Keratinocyte (primary cell): ENCODE measurements at regions not wholly inside any gene's neighbourhood (a gene's known extent, or its start where the extent isn't known, plus 50 kb on each side); places are given as distances from the start of the nearest gene placed in this dataset.

Experiments
- CTCF ChIP-seq, 3 experiments: IDR thresholded peaks in 1 of 3; conservative IDR thresholded peaks in 1 of 3; optimal IDR thresholded peaks in 1 of 3; 2 replicates in 2 of 3; 3 replicates in 1 of 3; pipeline versions ENCODE3 to v1.5.1; 2011; ENCODE audit warnings: low read length in 3 of 3, mild to moderate bottlenecking in 3 of 3, moderate library complexity in 2 of 3, control low read depth in 1 of 3, inconsistent platforms in 1 of 3; ENCODE audit not compliant: insufficient read depth in 2 of 3; ENCODE audit errors: extremely low read depth in 1 of 3
- EZH2 ChIP-seq: IDR thresholded peaks from one replicate; pipeline ENCODE4 v1.6.1; 2012; ENCODE audit warnings: inconsistent platforms, mild to moderate bottlenecking, low read length, moderate library complexity

- TF ChIP-seq CTCF (optimal IDR thresholded peaks at IDR 0.05 in 1 of 3, IDR thresholded peaks at IDR 0.05 in 1 of 3, conservative IDR thresholded peaks at IDR 0.05 in 1 of 3; ENCODE audit: extremely low read depth in 1 of 3, insufficient read depth in 2 of 3, low read length in 3 of 3): no peak
- TF ChIP-seq EZH2: no peak
Measured at GRCh38 chr14:85454226-85454813, 75.6 kb upstream of the FLRT2 start.
